CD4-positive, alpha-beta T cell treated with Interleukin-17A for 1 hour (primary cell): ENCODE measurements at regions not wholly inside any gene's neighbourhood (a gene's known extent, or its start where the extent isn't known, plus 50 kb on each side); places are given as distances from the start of the nearest gene placed in this dataset.
"Not testable (repeated sequence)": the region's sequence is repeated elsewhere in the genome, so short reads cannot be mapped to it uniquely, and the experiment has no call there.

ENCODE experiments used
- DNase-seq: peaks from one replicate; pipeline ENCODE4 v3.0.0-alpha.2; 2020

DNA sequence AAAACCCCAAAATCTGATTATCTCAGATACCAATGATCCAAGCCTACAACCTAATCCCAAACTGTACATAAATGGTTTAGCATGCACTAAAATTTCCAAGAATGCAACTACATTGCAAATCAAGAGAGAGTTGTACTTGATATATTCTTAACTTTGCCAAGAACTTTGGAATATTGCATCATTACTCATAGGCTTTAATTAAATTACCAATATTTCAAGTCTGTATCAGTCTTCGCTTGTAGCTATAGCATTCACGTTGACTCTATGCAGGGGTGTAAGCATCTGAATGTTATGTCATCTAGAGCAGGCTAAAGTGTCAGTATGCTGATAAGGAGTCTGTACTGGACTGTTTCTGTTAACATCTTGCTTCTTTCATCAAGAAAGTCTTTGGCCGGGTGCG is 56.3 kb downstream of the FOXI3 start:
- DNase-seq: no peak

DNA sequence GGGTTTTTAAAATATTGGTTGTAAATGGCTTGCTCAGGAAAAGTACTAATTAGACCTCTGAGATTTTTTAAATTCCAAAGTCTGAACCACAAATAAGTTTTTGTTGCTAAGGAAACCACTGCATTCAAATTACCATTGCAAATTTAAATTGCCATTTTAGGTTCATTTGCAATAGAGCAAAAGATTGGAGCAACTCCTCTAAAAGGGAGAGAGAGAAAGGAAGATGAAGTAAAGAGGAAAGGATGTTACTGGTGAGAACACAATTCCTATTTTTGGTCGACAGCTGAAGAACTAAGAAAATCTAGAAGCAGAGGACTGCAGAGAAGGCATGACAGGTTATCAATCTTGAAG is 74.9 kb downstream of the FOXI3 start:
- no peak for DNase-seq

DNA sequence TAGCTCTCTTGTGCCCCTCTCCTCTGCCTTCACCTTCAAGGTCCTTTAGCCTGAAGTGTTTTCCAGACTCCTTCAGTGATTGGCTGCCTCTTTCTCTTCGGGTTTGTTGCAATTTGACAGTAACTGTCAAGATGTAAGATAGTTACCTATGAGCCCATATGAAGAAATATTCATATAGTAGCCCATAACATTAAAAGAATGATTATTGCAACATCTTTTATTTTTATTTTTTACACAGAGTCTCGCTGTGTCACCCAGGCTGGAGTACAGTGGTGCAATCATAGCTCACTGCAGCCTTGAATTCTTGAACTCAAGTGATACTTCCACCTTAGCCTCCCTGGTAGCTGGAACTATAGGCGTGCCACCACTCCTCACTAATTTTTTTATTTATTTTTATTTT is 80.5 kb downstream of the FOXI3 start:
- no peak for DNase-seq

GRCh38 chr2:88365408-88365807 is 87.1 kb downstream of the FOXI3 start:
- not testable (repeated sequence) for DNase-seq

- no peak for DNase-seq
These were observed 97.0 kb downstream of the FOXI3 start for GRCh38 chr2:88355486-88355885.

DNA sequence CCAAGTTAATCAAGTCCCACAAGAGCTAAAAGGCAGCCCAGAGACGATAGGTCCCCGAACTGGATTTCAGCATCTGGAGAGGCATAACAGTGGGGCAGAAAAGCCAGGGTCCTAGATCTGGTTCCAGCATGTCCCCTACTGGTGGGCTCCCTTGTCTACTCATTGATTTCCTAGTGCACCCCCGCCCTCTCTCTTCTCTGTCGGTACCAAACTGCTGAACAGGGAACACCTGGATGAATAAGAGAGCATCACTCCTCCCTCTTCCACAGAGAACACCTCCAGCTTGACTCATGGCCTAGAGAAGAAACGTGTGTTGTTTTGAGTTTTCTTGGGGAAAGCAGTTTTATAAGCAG is 101.3 kb downstream of the FOXI3 start:
- no peak for DNase-seq

GRCh38 chr2:88350331-88351248 is 101.9 kb downstream of the FOXI3 start:
- peak; percentile 68 for DNase-seq

DNA sequence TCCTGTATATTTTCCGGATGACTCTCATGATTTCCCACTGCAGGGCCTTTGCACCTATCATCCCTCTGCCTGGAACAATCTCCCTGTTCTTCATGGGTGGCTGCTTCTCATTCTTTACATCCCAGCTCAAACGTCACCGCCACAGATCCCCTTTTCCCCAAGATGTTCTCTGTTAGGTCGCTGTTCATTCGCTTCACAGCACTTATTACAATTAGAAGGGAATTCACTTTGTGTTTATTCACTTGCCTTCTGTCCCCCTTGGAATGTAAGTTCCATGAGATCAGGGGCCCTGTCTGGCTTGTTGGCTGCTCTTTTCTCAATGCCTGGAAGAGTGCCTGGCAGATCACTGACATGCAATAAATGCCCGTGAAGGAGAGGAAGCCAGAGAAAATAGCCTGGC is 106.7 kb downstream of the FOXI3 start:
- DNase-seq: no peak

GRCh38 chr2:88342749-88343148 is 109.7 kb downstream of the FOXI3 start:
- no peak for DNase-seq

DNA sequence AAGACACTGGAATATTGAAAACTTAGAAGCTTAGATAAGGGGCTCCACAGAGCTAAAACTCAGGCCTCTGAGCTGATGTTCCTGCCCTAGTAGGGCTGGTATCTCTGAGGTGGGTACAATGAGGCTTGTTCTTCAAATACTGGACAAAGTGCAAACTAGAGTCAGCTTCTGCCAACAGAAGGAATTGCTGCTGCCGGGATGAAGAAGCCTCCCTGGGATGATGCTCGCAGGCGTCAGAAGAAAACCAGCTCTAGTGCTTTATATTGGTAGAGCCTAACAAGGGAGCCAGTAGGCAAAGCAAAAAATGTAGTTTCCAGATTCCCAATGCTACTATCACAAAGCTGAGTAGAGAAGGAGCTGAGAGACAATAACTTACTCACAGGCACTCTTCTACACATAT is 118.1 kb downstream of the FOXI3 start:
- no peak for DNase-seq

- no peak for DNase-seq
These were observed 121.3 kb downstream of the FOXI3 start for GRCh38 chr2:88331239-88331638.

DNA sequence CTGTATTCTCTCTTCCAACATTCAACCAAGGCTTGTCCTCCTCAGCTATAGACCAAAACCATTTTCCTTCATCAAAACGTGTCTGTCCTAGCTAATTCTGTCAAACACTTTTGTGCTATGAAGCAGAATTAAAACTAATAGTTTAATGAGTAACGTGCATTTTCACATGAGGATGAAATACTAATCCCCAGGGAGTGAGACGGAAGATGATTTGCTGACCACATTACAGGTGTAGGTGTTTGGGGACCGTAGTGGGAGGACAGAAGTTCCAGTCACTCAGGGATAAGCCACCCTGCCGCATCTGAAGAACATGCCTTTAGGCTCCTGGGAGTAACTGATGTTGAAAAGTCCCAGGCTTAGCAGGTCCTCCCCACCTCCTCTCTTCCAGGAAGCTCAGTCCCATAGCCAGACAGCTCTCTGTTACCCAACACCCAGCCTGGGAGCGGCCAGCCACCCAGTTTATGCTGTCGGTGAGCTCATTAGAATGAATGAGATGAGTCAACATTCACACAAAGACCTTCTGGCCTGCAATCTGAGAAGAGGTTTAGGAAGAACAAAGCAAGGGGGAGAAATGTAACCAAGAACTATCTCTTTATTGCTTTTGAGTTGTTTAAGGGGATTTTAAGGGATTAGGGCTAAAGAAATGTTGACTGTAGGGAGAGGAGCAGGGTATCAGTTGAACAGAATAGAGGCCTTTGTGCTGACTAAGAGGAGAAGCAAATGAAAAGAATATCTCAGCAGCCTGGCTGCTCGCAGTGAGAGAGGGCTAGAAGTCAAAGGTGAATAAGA is 122.5 kb downstream of the FOXI3 start:
- DNase-seq: no peak

DNA sequence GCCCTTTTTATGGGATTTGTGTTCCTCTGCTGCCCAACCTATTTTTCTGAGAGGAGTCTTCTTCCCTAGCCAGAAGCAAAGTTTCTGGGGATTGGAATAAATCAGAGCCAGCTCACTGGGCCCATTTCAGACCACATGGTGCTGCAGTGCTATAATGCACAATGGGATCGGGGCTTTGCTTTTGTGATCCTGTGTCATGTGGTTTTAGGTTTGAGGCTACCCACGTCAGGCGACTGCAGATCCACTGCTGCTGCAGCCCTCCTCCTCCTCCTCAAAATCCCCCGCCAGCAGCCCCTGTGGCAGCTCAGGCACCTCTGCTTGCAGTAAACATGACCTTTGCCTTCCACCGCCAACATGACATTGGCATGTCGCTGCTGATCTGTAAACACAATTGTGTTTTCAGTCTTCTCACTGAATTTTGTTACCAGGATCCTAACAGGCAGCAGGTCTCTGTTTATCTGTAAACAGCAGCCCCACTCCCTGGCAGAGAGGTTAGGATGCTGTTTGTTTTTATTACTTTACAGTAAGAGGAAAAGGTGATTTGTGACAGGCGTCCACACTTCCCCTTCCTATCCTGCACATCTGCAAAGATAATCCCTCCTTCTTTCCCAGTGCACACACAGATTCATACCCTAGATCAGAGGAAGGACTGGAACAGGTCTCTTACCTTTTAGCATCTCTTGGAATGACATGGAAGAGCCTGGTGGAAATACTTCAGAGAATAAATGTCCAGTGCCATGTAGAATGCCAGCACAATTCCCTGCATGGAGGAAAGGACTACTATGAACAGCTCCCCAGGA is 130.8 kb downstream of the FOXI3 start:
- DNase-seq: no peak

DNA sequence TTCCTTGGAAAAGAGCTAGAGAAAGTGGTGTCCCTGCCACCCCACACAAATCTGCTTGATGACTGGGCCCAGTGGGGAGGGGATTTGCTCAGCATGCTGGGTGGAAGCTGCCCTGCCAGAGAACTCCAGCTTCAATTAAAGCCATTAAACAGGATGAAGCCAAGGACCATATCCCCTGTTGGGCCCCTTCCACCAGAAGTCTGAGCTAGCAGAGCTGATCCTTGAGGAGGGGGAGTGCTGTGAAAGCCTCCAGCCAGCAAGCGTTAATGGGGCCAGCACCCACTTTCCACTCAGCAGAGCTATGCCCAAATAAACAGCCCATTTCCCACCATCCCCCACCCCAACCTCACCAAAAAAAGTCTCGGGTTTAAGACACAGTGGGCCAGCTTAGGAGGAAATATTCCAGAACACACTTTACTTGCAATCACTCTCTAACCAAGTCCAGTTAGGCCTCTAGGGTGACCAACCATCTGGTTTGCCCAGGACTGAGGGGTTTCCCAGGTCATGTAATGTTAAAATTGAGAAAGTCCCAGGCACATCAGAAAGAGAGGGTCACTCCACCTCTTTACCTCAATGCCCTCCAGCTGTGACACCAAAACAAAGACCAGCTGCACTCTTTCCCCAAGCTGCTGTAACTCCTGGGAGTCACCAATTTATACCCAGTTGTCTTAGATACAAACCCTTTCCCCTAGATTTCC is 132.3 kb downstream of the FOXI3 start:
- no peak for DNase-seq

- no peak for DNase-seq
These were observed 133.6 kb downstream of the FOXI3 start for GRCh38 chr2:88318956-88319330.

DNA sequence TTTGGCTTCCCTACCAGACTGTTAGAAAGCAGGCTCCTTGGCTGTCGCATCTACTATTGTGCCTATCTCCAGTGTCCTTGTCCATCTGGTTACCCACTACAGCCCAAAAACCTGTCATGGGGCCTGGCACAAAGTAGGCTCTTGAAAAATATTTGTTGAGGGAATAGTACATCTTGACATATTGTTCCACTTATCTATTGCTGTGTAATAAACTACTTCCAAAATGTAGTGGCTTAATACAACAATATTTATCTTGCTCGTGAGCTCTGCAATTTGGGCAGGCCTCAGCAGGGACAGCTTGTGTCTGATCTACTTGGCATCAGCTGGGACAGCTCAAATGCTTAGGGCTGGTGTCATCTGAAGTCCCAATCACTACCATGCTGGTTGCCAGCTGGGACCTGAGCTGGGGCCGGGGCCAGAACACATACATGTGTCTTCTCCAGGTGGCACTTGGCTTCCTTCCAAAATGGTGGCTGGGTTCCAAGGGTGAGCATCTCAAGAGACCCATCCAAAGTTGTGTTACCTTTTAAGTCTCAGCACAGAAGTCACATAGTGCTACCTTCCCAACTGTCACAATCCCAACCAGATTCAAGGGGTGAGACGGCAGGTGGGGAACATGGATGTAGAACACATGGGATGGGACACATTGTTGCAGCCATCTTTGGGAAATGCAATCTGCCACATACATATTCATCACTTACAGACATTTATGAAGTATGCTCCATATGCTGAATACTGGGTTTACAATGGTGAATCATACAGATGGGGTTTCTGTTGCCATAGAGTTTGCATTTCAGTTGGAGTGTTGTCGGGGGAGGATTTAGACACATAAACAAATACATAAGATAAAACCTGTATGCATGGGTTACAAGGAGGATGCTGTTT is 134.2 kb downstream of the FOXI3 start:
- DNase-seq: no peak

DNA sequence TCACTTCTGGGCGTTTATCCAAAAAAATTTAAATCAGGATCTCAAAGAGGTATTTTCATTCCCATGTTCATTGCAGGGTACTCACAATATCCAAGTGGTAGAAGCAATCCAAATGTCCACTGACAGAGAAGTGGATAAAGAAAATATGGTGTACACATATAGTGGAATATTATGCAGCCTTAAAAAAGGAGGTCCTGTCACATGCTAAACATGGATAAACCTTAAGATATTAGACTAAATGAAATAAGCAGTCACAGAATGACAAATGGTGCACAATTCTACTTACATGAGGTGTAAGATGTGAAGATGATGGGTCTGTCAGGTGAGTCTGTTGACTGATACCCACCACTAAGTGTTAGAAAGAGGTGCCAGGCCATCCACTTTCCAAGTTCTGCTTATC is 140.6 kb downstream of the THNSL2 start:
- DNase-seq: no peak

DNA sequence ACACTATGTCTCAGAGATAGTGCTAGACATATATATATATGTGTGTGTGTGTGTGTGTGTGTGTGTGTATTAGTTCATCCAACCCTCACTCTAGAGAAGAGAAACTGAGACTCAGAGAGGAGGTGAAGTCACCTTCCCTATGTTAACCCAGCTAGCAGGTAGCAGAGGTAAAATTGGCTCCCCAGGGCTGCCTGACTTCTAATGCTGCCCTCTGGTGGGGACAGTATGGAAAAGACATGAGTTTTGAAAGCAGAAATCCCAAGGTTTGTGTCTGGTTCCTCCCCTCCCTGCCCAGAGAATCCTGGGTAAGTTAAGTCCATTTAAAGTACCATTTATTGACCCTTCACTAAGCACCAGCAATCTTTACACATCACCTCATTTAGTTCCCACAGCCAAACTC is 137.7 kb downstream of the THNSL2 start:
- peak; percentile 23 for DNase-seq

- DNase-seq: no peak
These were observed 133.7 kb downstream of the THNSL2 start for GRCh38 chr2:88303865-88304264.

- DNase-seq: no peak
These were observed 126.1 kb downstream of the THNSL2 start for GRCh38 chr2:88296247-88296646.

- DNase-seq: no peak
These were observed 113.9 kb downstream of the THNSL2 start for GRCh38 chr2:88283886-88284592.
